GM18508 (cell line): ENCODE measurements at regions not wholly inside any gene's neighbourhood (a gene's known extent, or its start where the extent isn't known, plus 50 kb on each side); places are given as distances from the start of the nearest gene placed in this dataset.
"Not testable (repeated sequence)": the region's sequence is repeated elsewhere in the genome, so short reads cannot be mapped to it uniquely, and the experiment has no call there.

Source experiments
- ATAC-seq: cut with Tn5 transposase; IDR thresholded peaks from one replicate; pipeline ENCODE4 v1.9.1; 2021; ENCODE audit warnings: moderate number of reproducible peaks; ENCODE audit not compliant: insufficient read depth, unreplicated experiment

DNA sequence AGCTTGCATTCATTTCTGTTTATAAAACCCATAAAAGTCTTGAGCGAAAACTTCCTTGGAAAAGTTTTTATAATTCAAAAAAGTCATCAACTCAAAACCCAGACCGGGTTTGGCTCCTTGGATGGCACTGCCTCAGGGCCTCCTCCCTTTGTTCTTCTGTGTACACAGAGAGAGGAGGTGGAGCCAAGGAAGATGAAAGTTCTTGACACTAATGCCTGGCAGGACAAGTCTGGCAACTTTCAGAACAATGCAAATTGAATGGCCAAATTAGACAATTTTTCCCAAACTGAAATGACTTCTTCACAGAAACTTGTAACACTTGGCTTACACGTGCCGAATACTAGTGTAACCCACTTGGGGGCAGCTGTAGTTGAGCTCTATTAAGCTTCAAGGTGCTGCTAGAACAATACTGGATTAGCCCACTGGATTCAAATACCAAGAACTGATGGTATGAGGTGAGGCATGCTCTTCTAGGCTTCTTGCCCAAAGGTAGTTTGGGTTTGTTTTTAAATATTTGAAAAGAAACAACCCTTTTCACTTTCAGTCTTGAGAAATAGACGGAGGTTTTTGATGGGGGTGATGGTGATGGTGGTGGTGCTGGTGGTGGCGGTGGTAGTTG, 86.6 kb upstream of the FRMD6 start:
- no peak for ATAC-seq

GRCh38 chr14:51566831-51567582, 84.7 kb upstream of the FRMD6 start:
- ATAC-seq: no peak

GRCh38 chr14:51568366-51568765, 83.3 kb upstream of the FRMD6 start:
- ATAC-seq: no peak

DNA sequence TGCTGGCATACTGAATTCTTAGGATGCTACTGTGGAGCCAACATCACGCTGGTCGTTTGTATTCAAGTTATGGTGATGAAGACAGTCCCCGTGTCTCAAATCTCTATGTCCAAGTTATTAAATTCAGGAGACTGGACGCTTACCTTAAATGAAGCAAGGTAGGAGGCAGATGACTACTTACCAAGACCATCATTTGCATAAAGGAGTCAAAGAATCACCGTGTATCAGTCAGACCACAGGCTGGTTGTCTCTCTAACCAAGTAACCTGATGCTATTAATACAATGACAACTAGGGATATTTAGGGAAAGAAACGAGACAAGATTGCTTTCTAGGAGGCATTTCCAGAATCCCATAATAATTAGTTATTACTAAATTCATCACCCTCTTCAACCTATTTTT, 78.1 kb upstream of the FRMD6 start:
- no peak for ATAC-seq

GRCh38 chr14:51574009-51574408, 77.7 kb upstream of the FRMD6 start:
- no peak for ATAC-seq

- ATAC-seq: no peak
Measured at GRCh38 chr14:51575349-51576116, 76.2 kb upstream of the FRMD6 start.

DNA sequence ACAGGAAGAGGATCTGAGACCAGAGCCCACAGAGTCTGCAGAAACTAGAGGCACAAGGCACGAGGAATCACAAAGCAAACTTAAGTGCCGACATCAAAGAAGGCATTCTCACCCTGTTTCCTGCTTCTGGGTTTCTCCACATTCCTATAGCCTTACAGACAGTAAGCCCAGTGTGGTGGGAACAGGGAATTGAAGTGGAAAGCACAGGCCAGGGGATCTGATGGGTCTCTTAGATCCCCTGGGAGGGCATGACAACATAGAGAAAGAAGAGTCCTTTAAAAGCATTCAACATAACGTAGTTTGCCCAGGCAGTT, 75.6 kb upstream of the FRMD6 start:
- ATAC-seq: no peak

GRCh38 chr14:51576879-51577278, 74.8 kb upstream of the FRMD6 start:
- no peak for ATAC-seq

DNA sequence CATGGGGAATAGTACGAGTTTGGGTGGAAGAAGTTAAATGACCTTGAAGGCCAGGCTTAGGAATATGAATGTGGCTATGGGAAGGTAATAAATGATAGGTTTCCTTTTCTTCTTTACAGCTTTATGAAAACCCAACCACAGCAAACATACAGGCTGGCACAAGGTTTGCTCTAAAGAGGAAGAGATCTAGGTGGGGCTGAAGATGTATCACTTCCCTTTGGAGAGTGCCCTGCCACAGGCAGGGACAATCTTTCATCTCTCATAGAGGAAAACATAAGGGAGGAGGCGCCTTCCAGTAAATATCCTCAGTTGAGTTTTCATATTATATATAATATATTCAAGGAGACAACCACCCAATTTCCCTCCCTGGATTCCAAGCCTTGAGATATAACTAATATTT, 72.9 kb upstream of the FRMD6 start:
- no peak for ATAC-seq

- ATAC-seq: no peak
Measured at GRCh38 chr14:51581017-51581881, 70.5 kb upstream of the FRMD6 start.

GRCh38 chr14:51582437-51582836, 69.3 kb upstream of the FRMD6 start:
- no peak for ATAC-seq

GRCh38 chr14:51585055-51585454, 66.7 kb upstream of the FRMD6 start:
- no peak for ATAC-seq

- ATAC-seq: no peak
Measured at GRCh38 chr14:51592836-51593235, 58.9 kb upstream of the FRMD6 start.

DNA sequence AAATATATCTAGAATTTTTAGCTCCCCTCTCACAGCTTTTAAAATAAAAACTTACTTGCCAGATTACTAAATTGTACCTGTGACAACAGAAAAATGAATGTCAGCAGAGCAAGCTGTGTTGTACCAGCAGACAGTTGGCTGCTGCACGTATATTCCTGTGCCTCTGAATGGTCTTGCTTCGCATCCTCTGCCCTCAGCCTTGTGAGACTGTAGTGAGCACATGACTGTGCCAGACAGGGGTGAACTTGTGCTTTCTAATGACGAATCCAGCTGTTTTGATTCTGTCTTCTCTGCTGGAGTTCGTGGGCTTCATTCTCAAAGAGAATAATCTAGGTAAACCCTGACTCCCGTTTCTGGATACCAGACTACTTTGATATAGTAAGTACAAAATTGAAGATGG, 58.3 kb upstream of the FRMD6 start:
- ATAC-seq: no peak

DNA sequence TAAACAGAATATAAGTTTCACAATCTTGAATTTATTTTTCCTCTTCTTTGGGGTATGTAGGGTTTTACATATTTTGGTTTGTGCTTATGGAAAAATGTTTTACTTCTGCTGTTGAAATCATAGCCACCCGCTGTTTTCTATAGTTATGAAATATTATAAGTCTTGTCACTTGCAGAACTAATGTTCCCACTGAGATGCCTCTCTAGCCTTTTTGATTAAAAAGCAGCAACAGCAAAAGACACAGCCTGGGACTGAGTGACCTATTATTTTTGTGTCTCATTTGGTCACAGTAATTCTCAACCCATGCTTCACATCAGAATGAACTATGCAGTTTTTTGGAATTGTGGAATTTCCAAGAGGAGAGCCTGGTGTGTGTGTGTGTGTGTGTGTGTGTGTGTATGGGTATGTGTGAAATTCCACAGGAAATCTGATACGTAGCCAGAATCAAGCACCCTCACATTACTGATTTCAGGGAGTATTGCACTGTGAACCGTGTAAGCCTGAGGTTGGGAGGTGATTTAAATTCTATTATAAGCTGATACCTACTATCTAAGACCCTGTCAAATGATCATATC, 55.7 kb upstream of the FRMD6 start:
- no peak for ATAC-seq

- no peak for ATAC-seq
Measured at GRCh38 chr14:51596488-51597117, 55.1 kb upstream of the FRMD6 start.

DNA sequence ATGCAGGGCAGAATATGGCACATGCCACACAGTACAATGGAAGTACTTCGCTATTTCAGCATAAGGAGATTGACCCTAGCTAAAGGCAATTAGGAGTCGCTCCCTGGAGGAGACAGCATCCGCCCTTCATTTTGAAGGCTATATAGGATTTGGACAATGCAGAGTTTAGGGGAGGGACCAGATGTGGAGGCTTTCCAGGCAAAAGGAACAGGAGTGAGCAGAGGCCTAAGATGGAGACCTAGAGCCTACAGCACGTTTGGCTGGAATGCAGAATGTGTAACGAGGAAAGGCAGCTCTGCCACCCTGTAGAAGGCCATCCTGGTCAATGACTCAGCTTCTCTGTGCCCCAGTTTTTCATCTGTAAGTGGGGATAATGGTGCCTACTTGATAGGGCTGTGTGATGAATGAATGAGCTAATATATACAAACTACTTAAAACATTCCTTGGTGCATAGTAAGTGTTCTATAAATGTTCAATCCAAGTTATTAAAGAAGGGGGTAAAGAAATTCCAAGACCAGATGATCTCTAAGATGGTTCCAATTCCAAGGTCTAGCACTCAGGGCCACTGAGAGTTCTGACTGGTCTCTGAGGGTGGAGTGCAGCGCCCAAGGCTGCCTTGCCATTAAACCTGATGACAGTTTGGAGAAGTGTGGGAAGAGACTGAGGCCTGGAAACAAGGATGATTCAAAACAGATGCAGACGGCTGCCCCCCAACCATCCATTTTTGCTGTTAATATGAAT, 54.3 kb upstream of the FRMD6 start:
- no peak for ATAC-seq

DNA sequence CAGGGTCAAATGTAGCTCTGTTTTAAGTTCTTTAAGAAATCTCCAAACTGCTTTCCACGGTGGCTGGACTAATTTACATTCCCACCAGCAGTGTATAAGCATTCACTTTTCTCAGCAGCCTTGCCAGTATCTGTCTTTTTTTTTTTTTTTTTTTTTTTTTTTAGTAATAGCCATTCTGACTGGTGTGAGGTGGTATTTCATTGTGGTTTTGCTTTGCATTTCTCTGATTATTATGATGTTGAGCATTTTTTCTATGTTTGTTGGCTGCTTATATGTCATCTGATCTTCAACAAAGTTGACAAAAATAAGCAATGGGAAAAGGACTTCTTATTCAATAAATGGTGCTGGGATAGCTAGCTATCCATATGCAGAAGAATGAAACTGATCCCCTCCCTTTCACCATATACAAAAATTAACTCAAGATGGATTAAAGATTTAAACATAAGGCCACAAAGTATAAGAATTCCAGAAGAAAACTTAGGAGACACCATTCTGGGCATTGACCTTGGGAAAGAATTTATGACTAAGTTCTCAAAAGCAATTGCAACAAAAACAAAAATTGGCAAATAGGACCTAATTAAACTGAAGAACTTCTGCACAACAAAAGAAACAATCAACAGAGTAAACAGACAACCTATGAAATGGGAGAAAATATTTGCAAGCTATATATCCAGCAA, 52.6 kb upstream of the FRMD6 start:
- not testable (repeated sequence) for ATAC-seq

GRCh38 chr14:51600658-51601057, 51.1 kb upstream of the FRMD6 start:
- no peak for ATAC-seq
